ENCODE measurements at regions not wholly inside any gene's neighbourhood (a gene's known extent, or its start where the extent isn't known, plus 50 kb on each side); places are given as distances from the start of the nearest gene placed in this dataset.

GRCh38 chr3:31249545-31249944, 283.2 kb upstream of the STT3B start:
- ChIA-PET POLR2A (interaction anchor here (0.6 kb wide), 1 partner anchor 37 kb away, joined by 6 read pairs; no protein-coding TSS in a partner anchor), CTCF (interaction anchor here (0.8 to 6.1 kb wide), 6 partner anchors 8 to 285 kb away, joined by 3 to 40 read pairs (median 11); partner anchors contain the start of gene STT3B)
- TF ChIP-seq CTCF (IDR thresholded peaks at IDR 0.05; ENCODE audit: control extremely low read depth, extremely low read depth, low read depth, missing control alignments), result no peak
- DNase-seq (ENCODE audit: extremely low spot score), result no peak

GRCh38 chr3:31250116-31250777, 282.5 kb upstream of the STT3B start:
- ChIA-PET CTCF (interaction anchor here (1.0 to 4.2 kb wide), 4 partner anchors 9 to 282 kb away, joined by 3 to 21 read pairs (median 11); partner anchors contain the start of gene STT3B), POLR2A (interaction anchor here (0.6 to 0.8 kb wide), 2 partner anchors 12 to 38 kb away, joined by 3 to 6 read pairs; no protein-coding TSS in a partner anchor)
- TF ChIP-seq CTCF (IDR thresholded peaks at IDR 0.05; ENCODE audit: control extremely low read depth, extremely low read depth, low read depth, missing control alignments), result no peak
- no peak for DNase-seq (ENCODE audit: extremely low spot score)

- no peak for DNase-seq (ENCODE audit: extremely low spot score)
These were observed 281.6 kb upstream of the STT3B start for GRCh38 chr3:31251083-31251482.

GRCh38 chr3:31252216-31253185, 280.2 kb upstream of the STT3B start:
- DNase-seq (ENCODE audit: extremely low spot score), result no peak
- ChIA-PET POLR2A (interaction anchor here (0.8 to 0.9 kb wide), 2 partner anchors 11 to 250 kb away, joined by 3 read pairs; no protein-coding TSS in a partner anchor), CTCF (interaction anchor here (0.8 to 2.0 kb wide), 4 partner anchors 10 to 284 kb away, joined by 3 to 6 read pairs (median 4); no protein-coding TSS in a partner anchor)
- TF ChIP-seq CTCF (IDR thresholded peaks at IDR 0.05; ENCODE audit: control extremely low read depth, extremely low read depth, low read depth, missing control alignments), result no peak

More at GRCh38 chr3:31251083-31251482, 281.6 kb upstream of the STT3B start:
- CTCF ChIA-PET, result no interaction called here
- TF ChIP-seq CTCF (IDR thresholded peaks at IDR 0.05; ENCODE audit: control extremely low read depth, extremely low read depth, low read depth, missing control alignments), result no peak
- POLR2A ChIA-PET, result interaction anchor here (0.5 kb wide), 1 partner anchor 22 kb away, joined by 3 read pairs; no protein-coding TSS in a partner anchor

- ChIA-PET CTCF (interaction anchor here (1.4 to 2.0 kb wide), 2 partner anchors 11 to 14 kb away, joined by 4 to 6 read pairs; no protein-coding TSS in a partner anchor), POLR2A (no interaction called here)
- no peak for DNase-seq (ENCODE audit: extremely low spot score)
These were observed 278.9 kb upstream of the STT3B start for GRCh38 chr3:31253782-31254181.

More at GRCh38 chr3:31253782-31254181, 278.9 kb upstream of the STT3B start:
- no peak for TF ChIP-seq CTCF (IDR thresholded peaks at IDR 0.05; ENCODE audit: control extremely low read depth, extremely low read depth, low read depth, missing control alignments)
